ENCODE measurements at regions not wholly inside any gene's neighbourhood (a gene's known extent, or its start where the extent isn't known, plus 50 kb on each side); places are given as distances from the start of the nearest gene placed in this dataset.

DNA sequence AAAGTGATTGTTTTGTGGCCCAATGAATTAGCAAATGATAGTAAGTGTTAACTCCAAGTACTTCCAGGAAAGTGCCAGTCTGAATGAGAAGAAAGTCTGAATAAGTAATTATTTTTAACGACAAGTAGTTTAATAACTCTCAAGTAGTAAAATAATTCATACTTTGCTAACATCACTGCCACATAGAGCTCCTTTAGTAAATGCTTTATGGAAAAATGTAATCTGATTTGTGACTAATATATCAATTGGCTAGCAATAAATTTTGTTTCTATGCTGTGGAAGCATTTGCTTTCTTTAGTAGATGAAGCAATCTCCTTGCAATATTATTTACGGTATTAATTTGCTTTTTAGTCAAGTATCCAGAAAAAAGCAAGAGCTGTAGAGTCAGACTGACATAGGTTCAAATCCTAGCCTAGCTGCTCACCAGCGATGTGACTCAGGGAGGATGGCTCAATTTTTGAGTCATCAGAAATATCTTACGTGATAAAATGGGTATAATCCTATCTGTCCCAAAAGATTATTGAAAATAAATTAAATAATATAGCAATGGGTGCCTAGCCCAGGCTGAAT is 329.3 kb downstream of the FGFR2 start:
- no peak overlapping the region for H4K91ac ChIP-seq (ENCODE audit: low read depth, low read length)
- H3K9me3 ChIP-seq (ENCODE audit: insufficient read depth, low read depth, low read length): peaks cover 4% of the 10 kb centered on the region
- H3K4me2 ChIP-seq (ENCODE audit: low read length): no peak overlapping the region
- H3K14ac ChIP-seq (ENCODE audit: low read length): no peak overlapping the region
- H3K9ac ChIP-seq (ENCODE audit: low read length): no peak overlapping the region
- H3K4me3 ChIP-seq (ENCODE audit: low read depth, low read length): no peak overlapping the region
- no peak overlapping the region for H3K27ac ChIP-seq (ENCODE audit: low read depth, low read length)
- no peak for DNase-seq
- no peak overlapping the region for H4K8ac ChIP-seq (ENCODE audit: low read depth, low read length)
- H3K23ac ChIP-seq (ENCODE audit: low read length): no peak overlapping the region
- H3K27me3 ChIP-seq (ENCODE audit: insufficient read depth, low read length): no peaks in the 10 kb centered on the region
- no peaks in the 10 kb centered on the region for H3K79me1 ChIP-seq (ENCODE audit: low read length)
- H2BK120ac ChIP-seq (ENCODE audit: insufficient read depth, low read length, poor library complexity): no peak overlapping the region
- H2BK12ac ChIP-seq (ENCODE audit: low read length): no peak overlapping the region
- no peak overlapping the region for H3K18ac ChIP-seq (ENCODE audit: low read length)
- no peaks in the 10 kb centered on the region for H3K36me3 ChIP-seq (ENCODE audit: control insufficient read depth in 1 of 2, insufficient read depth in 2 of 2, low read length in 2 of 2)
- no CpG with 5 or more reads among the region's 4 CpGs for WGBS (ENCODE audit: extremely low coverage, insufficient coverage, insufficient read length)
- no peak overlapping the region for H4K12ac ChIP-seq (ENCODE audit: low read depth, low read length)
- no peak overlapping the region for H3K4ac ChIP-seq (ENCODE audit: low read depth, low read length)
- no peaks in the 10 kb centered on the region for H3K4me1 ChIP-seq (ENCODE audit: control insufficient read depth in 1 of 2, insufficient read depth in 2 of 2, low read length in 2 of 2)
- no peak overlapping the region for H2AFZ ChIP-seq (ENCODE audit: insufficient read depth, low read length, poor library complexity)
- no peaks in the 10 kb centered on the region for H3K79me2 ChIP-seq (ENCODE audit: control insufficient read depth, insufficient read depth, low read length, poor library complexity)
- H2AK5ac ChIP-seq (ENCODE audit: low read length): no peak overlapping the region
- no peak overlapping the region for H2BK5ac ChIP-seq (ENCODE audit: low read depth, low read length, poor library complexity)

DNA sequence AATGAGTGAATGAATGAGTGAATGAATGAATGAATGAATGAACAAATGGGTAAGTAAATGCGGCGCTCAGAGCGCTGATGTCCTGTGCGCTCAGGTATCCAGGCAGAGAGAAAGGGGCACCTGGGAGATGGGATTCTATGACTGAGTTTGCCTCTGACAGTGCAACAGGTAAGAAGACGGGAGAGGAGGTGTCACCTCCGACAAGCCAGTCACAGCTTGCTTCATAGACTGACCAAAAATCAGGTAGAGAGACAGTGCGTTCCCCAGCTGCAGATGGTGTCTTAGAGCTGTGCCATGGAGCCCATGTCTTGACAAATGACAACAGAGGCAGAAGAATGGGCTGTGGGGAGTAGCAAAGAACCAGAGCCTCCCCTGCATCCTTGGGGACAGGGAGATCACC is 327.3 kb downstream of the FGFR2 start:
- H3K79me2 ChIP-seq (ENCODE audit: control insufficient read depth, insufficient read depth, low read length, poor library complexity): no peaks in the 10 kb centered on the region
- H3K4me2 ChIP-seq (ENCODE audit: low read length): no peak overlapping the region
- H2AK5ac ChIP-seq (ENCODE audit: low read length): no peak overlapping the region
- H2BK5ac ChIP-seq (ENCODE audit: low read depth, low read length, poor library complexity): no peak overlapping the region
- H3K9ac ChIP-seq (ENCODE audit: low read length): no peak overlapping the region
- no peaks in the 10 kb centered on the region for H3K36me3 ChIP-seq (ENCODE audit: control insufficient read depth in 1 of 2, insufficient read depth in 2 of 2, low read length in 2 of 2)
- H4K8ac ChIP-seq (ENCODE audit: low read depth, low read length): no peak overlapping the region
- no peak overlapping the region for H3K4me3 ChIP-seq (ENCODE audit: low read depth, low read length)
- DNase-seq: no peak
- no peak overlapping the region for H2AFZ ChIP-seq (ENCODE audit: insufficient read depth, low read length, poor library complexity)
- H3K27me3 ChIP-seq (ENCODE audit: insufficient read depth, low read length): no peaks in the 10 kb centered on the region
- H4K91ac ChIP-seq (ENCODE audit: low read depth, low read length): no peak overlapping the region
- WGBS (ENCODE audit: extremely low coverage, insufficient coverage, insufficient read length): no CpG with 5 or more reads among the region's 7 CpGs
- no peak overlapping the region for H3K14ac ChIP-seq (ENCODE audit: low read length)
- H2BK12ac ChIP-seq (ENCODE audit: low read length): no peak overlapping the region
- no peak overlapping the region for H2BK120ac ChIP-seq (ENCODE audit: insufficient read depth, low read length, poor library complexity)
- no peak overlapping the region for H3K27ac ChIP-seq (ENCODE audit: low read depth, low read length)
- no peak overlapping the region for H4K12ac ChIP-seq (ENCODE audit: low read depth, low read length)
- H3K9me3 ChIP-seq (ENCODE audit: insufficient read depth, low read depth, low read length): peaks cover 4% of the 10 kb centered on the region
- H3K4me1 ChIP-seq (ENCODE audit: control insufficient read depth in 1 of 2, insufficient read depth in 2 of 2, low read length in 2 of 2): no peaks in the 10 kb centered on the region
- H3K23ac ChIP-seq (ENCODE audit: low read length): no peak overlapping the region
- H3K79me1 ChIP-seq (ENCODE audit: low read length): no peaks in the 10 kb centered on the region
- no peak overlapping the region for H3K18ac ChIP-seq (ENCODE audit: low read length)
- H3K4ac ChIP-seq (ENCODE audit: low read depth, low read length): no peak overlapping the region

DNA sequence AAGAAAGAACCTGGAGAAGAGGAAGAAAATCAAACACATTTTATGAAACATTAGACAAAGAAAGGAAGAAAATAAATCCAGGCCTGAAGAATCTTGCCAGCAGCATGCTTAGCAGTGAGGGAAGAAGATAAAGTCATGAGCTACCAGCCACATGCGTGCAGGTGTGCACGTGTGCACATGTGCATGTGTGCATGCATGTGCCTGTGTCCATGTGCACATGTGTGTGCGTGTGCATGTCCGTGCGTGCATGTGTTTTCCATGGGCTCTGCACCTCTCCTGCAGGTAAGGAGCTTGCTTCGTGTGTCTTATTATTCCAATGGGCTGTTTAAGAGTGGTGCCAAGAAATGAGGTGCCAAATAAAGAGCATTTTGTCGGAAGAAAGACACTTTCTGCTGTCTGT is 322.2 kb downstream of the FGFR2 start:
- Histone ChIP-seq H2BK12ac (ENCODE audit: low read length) (no peak overlapping the region), H3K23ac (ENCODE audit: low read length) (no peak overlapping the region), H3K4me3 (ENCODE audit: low read depth, low read length) (no peak overlapping the region), H3K27me3 (ENCODE audit: insufficient read depth, low read length) (no peaks in the 10 kb centered on the region), H3K79me2 (ENCODE audit: control insufficient read depth, insufficient read depth, low read length, poor library complexity) (no peaks in the 10 kb centered on the region), H2AFZ (ENCODE audit: insufficient read depth, low read length, poor library complexity) (no peak overlapping the region), H3K14ac (ENCODE audit: low read length) (no peak overlapping the region), H3K36me3 (ENCODE audit: control insufficient read depth in 1 of 2, insufficient read depth in 2 of 2, low read length in 2 of 2) (no peaks in the 10 kb centered on the region), H3K18ac (ENCODE audit: low read length) (no peak overlapping the region), H3K79me1 (ENCODE audit: low read length) (no peaks in the 10 kb centered on the region), H3K27ac (ENCODE audit: low read depth, low read length) (no peak overlapping the region), H2BK5ac (ENCODE audit: low read depth, low read length, poor library complexity) (no peak overlapping the region), H3K9ac (ENCODE audit: low read length) (no peak overlapping the region), H3K4me1 (ENCODE audit: control insufficient read depth in 1 of 2, insufficient read depth in 2 of 2, low read length in 2 of 2) (no peaks in the 10 kb centered on the region), H3K4ac (ENCODE audit: low read depth, low read length) (no peak overlapping the region), H2BK120ac (ENCODE audit: insufficient read depth, low read length, poor library complexity) (no peak overlapping the region), H4K8ac (ENCODE audit: low read depth, low read length) (no peak overlapping the region), H2AK5ac (ENCODE audit: low read length) (no peak overlapping the region), H3K9me3 (ENCODE audit: insufficient read depth, low read depth, low read length) (peaks cover 2% of the 10 kb centered on the region), H3K4me2 (ENCODE audit: low read length) (no peak overlapping the region), H4K91ac (ENCODE audit: low read depth, low read length) (no peak overlapping the region), H4K12ac (ENCODE audit: low read depth, low read length) (no peak overlapping the region)
- DNase-seq: no peak
- WGBS (ENCODE audit: extremely low coverage, insufficient coverage, insufficient read length): no CpG with 5 or more reads among the region's 7 CpGs

DNA sequence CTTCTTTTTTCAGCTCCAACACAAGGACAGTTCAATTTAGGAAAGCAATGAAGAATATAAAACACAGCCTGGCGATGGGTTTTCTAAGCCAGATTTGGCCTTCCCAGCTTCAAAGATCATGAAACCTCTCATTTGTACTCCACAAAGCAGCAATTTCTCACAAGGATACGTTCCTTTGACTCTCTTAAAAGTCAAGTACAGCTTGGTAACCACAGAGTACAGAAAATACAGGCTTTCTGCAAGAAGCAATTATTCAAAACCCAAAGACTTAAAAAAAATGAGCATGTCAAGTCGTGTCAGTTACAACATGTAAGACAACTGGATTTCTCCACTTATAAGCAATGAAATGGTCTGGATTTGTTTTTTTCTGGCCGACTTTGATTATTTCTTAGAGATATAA is 321.4 kb downstream of the FGFR2 start:
- DNase-seq: no peak
- Histone ChIP-seq H3K4me1 (ENCODE audit: control insufficient read depth in 1 of 2, insufficient read depth in 2 of 2, low read length in 2 of 2) (no peaks in the 10 kb centered on the region), H3K14ac (ENCODE audit: low read length) (no peak overlapping the region), H4K12ac (ENCODE audit: low read depth, low read length) (no peak overlapping the region), H3K27me3 (ENCODE audit: insufficient read depth, low read length) (no peaks in the 10 kb centered on the region), H3K79me1 (ENCODE audit: low read length) (no peaks in the 10 kb centered on the region), H3K18ac (ENCODE audit: low read length) (no peak overlapping the region), H3K4me2 (ENCODE audit: low read length) (no peak overlapping the region), H2AK5ac (ENCODE audit: low read length) (no peak overlapping the region), H2AFZ (ENCODE audit: insufficient read depth, low read length, poor library complexity) (no peak overlapping the region), H3K36me3 (ENCODE audit: control insufficient read depth in 1 of 2, insufficient read depth in 2 of 2, low read length in 2 of 2) (no peaks in the 10 kb centered on the region), H3K79me2 (ENCODE audit: control insufficient read depth, insufficient read depth, low read length, poor library complexity) (no peaks in the 10 kb centered on the region), H3K4me3 (ENCODE audit: low read depth, low read length) (no peak overlapping the region), H3K27ac (ENCODE audit: low read depth, low read length) (no peak overlapping the region), H3K4ac (ENCODE audit: low read depth, low read length) (no peak overlapping the region), H4K8ac (ENCODE audit: low read depth, low read length) (no peak overlapping the region), H3K23ac (ENCODE audit: low read length) (no peak overlapping the region), H3K9me3 (ENCODE audit: insufficient read depth, low read depth, low read length) (peaks cover under 1% of the 10 kb centered on the region), H2BK120ac (ENCODE audit: insufficient read depth, low read length, poor library complexity) (no peak overlapping the region), H2BK12ac (ENCODE audit: low read length) (no peak overlapping the region), H2BK5ac (ENCODE audit: low read depth, low read length, poor library complexity) (no peak overlapping the region), H4K91ac (ENCODE audit: low read depth, low read length) (no peak overlapping the region), H3K9ac (ENCODE audit: low read length) (no peak overlapping the region)
- no CpG with 5 or more reads among the region's 4 CpGs for WGBS (ENCODE audit: extremely low coverage, insufficient coverage, insufficient read length)

Data from trophoblast cell (in vitro differentiated cells and primary cell).